ENCODE measurements at regions not wholly inside any gene's neighbourhood (a gene's known extent, or its start where the extent isn't known, plus 50 kb on each side); places are given as distances from the start of the nearest gene placed in this dataset.

- no peak for TF ChIP-seq CTCF (IDR thresholded peaks at IDR 0.05; ENCODE audit: insufficient read depth, low read length, poor library complexity, severe bottlenecking)
- H3K4me3 ChIP-seq (ENCODE audit: low read depth, low read length): no peak overlapping the region
- peak; percentile 76 for DNase-seq (ENCODE audit: low read depth)
These were observed 100.7 kb upstream of the CYP1B1 start for GRCh38 chr2:38176619-38177021.

GRCh38 chr2:38174646-38175423 lies 98.9 kb upstream of the CYP1B1 start:
- Histone ChIP-seq H3K4me3 (ENCODE audit: low read depth, low read length) (no peak overlapping the region), H3K36me3 (ENCODE audit: control insufficient read depth, insufficient read depth, low read length) (no peaks in the 10 kb centered on the region), H3K27me3 (ENCODE audit: control insufficient read depth, insufficient read depth, low read length) (no peaks in the 10 kb centered on the region)
- peak; percentile 99 for DNase-seq (ENCODE audit: low read depth)
- no peak for TF ChIP-seq CTCF (IDR thresholded peaks at IDR 0.05; ENCODE audit: insufficient read depth, low read length, poor library complexity, severe bottlenecking)

More at GRCh38 chr2:38176619-38177021, 100.7 kb upstream of the CYP1B1 start:
- no peaks in the 10 kb centered on the region for H3K27me3 ChIP-seq (ENCODE audit: control insufficient read depth, insufficient read depth, low read length)
- H3K36me3 ChIP-seq (ENCODE audit: control insufficient read depth, insufficient read depth, low read length): no peaks in the 10 kb centered on the region

- no peak for TF ChIP-seq CTCF (IDR thresholded peaks at IDR 0.05; ENCODE audit: insufficient read depth, low read length, poor library complexity, severe bottlenecking)
- H3K4me3 ChIP-seq (ENCODE audit: low read depth, low read length): no peak overlapping the region
- no peak for DNase-seq (ENCODE audit: low read depth)
- H3K36me3 ChIP-seq (ENCODE audit: control insufficient read depth, insufficient read depth, low read length): no peaks in the 10 kb centered on the region
- H3K27me3 ChIP-seq (ENCODE audit: control insufficient read depth, insufficient read depth, low read length): no peaks in the 10 kb centered on the region
These were observed 98.2 kb upstream of the CYP1B1 start for GRCh38 chr2:38174131-38174530.

- no peak for TF ChIP-seq CTCF (IDR thresholded peaks at IDR 0.05; ENCODE audit: insufficient read depth, low read length, poor library complexity, severe bottlenecking)
- Histone ChIP-seq H3K27me3 (ENCODE audit: control insufficient read depth, insufficient read depth, low read length) (no peaks in the 10 kb centered on the region), H3K36me3 (ENCODE audit: control insufficient read depth, insufficient read depth, low read length) (no peaks in the 10 kb centered on the region), H3K4me3 (ENCODE audit: low read depth, low read length) (no peak overlapping the region)
- DNase-seq (ENCODE audit: low read depth): no peak
These were observed 97.7 kb upstream of the CYP1B1 start for GRCh38 chr2:38173683-38174082.

- H3K27me3 ChIP-seq (ENCODE audit: control insufficient read depth, insufficient read depth, low read length): no peaks in the 10 kb centered on the region
- no peak for TF ChIP-seq CTCF (IDR thresholded peaks at IDR 0.05; ENCODE audit: insufficient read depth, low read length, poor library complexity, severe bottlenecking)
- H3K36me3 ChIP-seq (ENCODE audit: control insufficient read depth, insufficient read depth, low read length): no peaks in the 10 kb centered on the region
- no peak overlapping the region for H3K4me3 ChIP-seq (ENCODE audit: low read depth, low read length)
- DNase-seq (ENCODE audit: low read depth): no peak
These were observed 95.4 kb upstream of the CYP1B1 start for GRCh38 chr2:38171208-38171855.
